NT2/D1 (cell line): ENCODE measurements at regions not wholly inside any gene's neighbourhood (a gene's known extent, or its start where the extent isn't known, plus 50 kb on each side); places are given as distances from the start of the nearest gene placed in this dataset.

ENCODE experiments used
- YY1 ChIP-seq: IDR thresholded peaks from 2 replicates; pipeline ENCODE4 v1.6.1; 2011; ENCODE audit not compliant: insufficient read length, insufficient read depth
- ZNF274 ChIP-seq: IDR thresholded peaks from 2 replicates; pipeline ENCODE4 v1.6.1; 2011; ENCODE audit warnings: mild to moderate bottlenecking, low read depth, low read length

GRCh38 chr14:86310611-86311010 lies 780.7 kb downstream of the FLRT2 start:
- no peak for TF ChIP-seq YY1
- no peak for TF ChIP-seq ZNF274
